ENCODE measurements at regions not wholly inside any gene's neighbourhood (a gene's known extent, or its start where the extent isn't known, plus 50 kb on each side); places are given as distances from the start of the nearest gene placed in this dataset.

GRCh38 chr10:2222631-2223030 is 485.3 kb upstream of the ADARB2 start:
- 79 to 86% (median 82%) methylated on average over 6 of the region's 6 CpGs for whole genome bisulfite sequencing, 4 donors
- H3K4me3 ChIP-seq, result no peak overlapping the region
- no peak overlapping the region for H3K27ac ChIP-seq
- intact Hi-C loops (cut with DNase I), result no loop called here
- peaks cover 0 to 1% (median 0%) of the 10 kb centered on the region in 12 donors for H3K9me3 ChIP-seq
- H3K36me3 ChIP-seq, result no peaks in the 10 kb centered on the region
- no peaks in the 10 kb centered on the region for H3K4me1 ChIP-seq
- no peak for TF ChIP-seq POLR2A (IDR thresholded peaks at IDR 0.05)
- no peak for TF ChIP-seq CTCF (IDR thresholded peaks at IDR 0.05)
- ATAC-seq (no peak), DNase-seq (no peak)
- peaks cover 0 to 4% (median 0%) of the 10 kb centered on the region in 9 donors for H3K27me3 ChIP-seq

GRCh38 chr10:2214805-2215204 is 477.5 kb upstream of the ADARB2 start:
- TF ChIP-seq CTCF (IDR thresholded peaks at IDR 0.05) (no peak), POLR2A (IDR thresholded peaks at IDR 0.05) (no peak)
- intact Hi-C loops (cut with DNase I), result no loop called here
- H3K27ac ChIP-seq, result no peak overlapping the region
- DNase-seq, result no peak
- 56 to 69% (median 59%) methylated on average over 10 of the region's 10 CpGs for WGBS, 4 donors
- no peaks in the 10 kb centered on the region for H3K9me3 ChIP-seq
- H3K36me3 ChIP-seq, result no peaks in the 10 kb centered on the region
- no peak for ATAC-seq
- no peaks in the 10 kb centered on the region for H3K4me1 ChIP-seq
- peaks cover 0 to 18% (median 0%) of the 10 kb centered on the region in 9 donors for H3K27me3 ChIP-seq
- no peak overlapping the region for H3K4me3 ChIP-seq

GRCh38 chr10:2214092-2214491 is 476.8 kb upstream of the ADARB2 start:
- peaks cover 0 to 18% (median 0%) of the 10 kb centered on the region in 9 donors for H3K27me3 ChIP-seq
- intact Hi-C loops (cut with DNase I), result no loop called here
- H3K27ac ChIP-seq, result no peak overlapping the region
- ATAC-seq (no peak), DNase-seq (no peak)
- no peaks in the 10 kb centered on the region for H3K4me1 ChIP-seq
- 50 to 53% (median 51%) methylated on average over 12 of the region's 12 CpGs for WGBS, 4 donors
- peaks cover 0 to 2% (median 0%) of the 10 kb centered on the region in 12 donors for H3K9me3 ChIP-seq
- no peak for TF ChIP-seq POLR2A (IDR thresholded peaks at IDR 0.05)
- TF ChIP-seq CTCF (IDR thresholded peaks at IDR 0.05), result no peak
- no peak overlapping the region for H3K4me3 ChIP-seq
- no peaks in the 10 kb centered on the region for H3K36me3 ChIP-seq

- Histone ChIP-seq H3K4me1 (no peaks in the 10 kb centered on the region), H3K27me3 (peaks cover 0 to 26% (median 0%) of the 10 kb centered on the region in 9 donors), H3K27ac (no peak overlapping the region), H3K36me3 (no peaks in the 10 kb centered on the region), H3K9me3 (peaks cover 0 to 4% (median 0%) of the 10 kb centered on the region in 12 donors), H3K4me3 (no peak overlapping the region)
- ATAC-seq, result no peak
- DNase-seq, result no peak
- WGBS, 4 donors, result 72 to 74% (median 73%) methylated on average over 11 of the region's 11 CpGs
- intact Hi-C loops (cut with DNase I), result no loop called here
- TF ChIP-seq POLR2A (IDR thresholded peaks at IDR 0.05) (no peak), CTCF (IDR thresholded peaks at IDR 0.05) (no peak)
Observed at GRCh38 chr10:2212244-2212834, 475.0 kb upstream of the ADARB2 start.
